Left kidney (tissue), 1 donor: ENCODE measurements at regions not wholly inside any gene's neighbourhood (a gene's known extent, or its start where the extent isn't known, plus 50 kb on each side); places are given as distances from the start of the nearest gene placed in this dataset.

Source experiments
- DNase-seq: peaks from one replicate; pipeline ENCODE4 v3.0.0-alpha.2; 2013

DNA sequence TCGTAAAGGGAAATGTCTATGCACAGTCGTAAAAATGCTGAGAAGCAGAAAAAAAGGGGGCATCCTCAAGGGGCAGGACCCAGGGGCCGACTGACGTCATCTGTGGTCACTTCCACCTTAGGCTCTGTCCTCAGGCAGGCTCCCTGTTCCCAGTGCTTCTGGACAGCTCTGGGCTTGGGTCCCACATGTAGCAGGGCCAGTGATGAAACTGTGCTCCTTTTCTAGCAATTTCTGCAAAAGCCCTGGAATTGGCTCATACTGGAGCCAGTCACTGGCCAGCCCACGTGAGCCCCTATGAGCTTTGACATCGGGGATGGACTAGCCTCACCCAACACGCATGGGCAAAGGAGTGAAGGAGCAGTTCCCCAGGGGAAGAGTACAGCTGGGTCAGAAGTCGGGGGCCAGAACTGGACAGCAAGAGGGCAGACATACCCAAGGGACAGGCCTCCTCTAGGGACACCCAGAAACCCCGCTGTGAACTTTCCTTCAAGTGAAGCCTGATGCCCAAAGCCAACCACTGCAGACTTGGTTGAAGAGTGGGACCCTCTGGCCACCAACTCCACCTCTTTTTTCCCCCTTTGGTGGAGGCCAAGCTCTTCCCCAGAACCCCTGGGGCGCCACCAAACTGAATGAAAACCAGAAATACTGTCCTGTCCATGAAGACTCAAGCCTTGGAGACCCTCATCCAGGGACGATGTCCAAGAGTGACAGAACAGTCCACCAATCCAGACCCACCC is 1349.0 kb downstream of the BRD1 start:
- no peak for DNase-seq

DNA sequence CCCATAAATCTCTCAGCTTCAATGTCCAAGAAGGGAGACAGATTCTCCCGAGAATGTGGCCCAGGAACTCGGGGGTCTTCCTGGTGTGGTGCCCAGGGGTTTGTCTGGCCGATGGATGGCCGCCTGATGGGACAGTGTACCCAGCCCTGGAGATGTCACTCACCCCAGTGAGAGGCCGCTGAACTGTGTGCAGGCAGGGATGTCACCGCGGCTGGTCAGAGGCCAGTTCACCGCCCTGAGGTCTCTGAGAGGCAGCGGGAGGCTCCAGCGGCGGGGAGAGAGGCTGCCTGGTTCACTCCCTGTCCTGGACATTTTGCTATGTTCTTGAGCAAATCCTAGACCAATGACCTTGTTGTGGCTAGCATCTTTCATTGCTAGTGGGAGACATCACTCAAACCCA is 1349.5 kb downstream of the BRD1 start:
- no peak for DNase-seq

DNA sequence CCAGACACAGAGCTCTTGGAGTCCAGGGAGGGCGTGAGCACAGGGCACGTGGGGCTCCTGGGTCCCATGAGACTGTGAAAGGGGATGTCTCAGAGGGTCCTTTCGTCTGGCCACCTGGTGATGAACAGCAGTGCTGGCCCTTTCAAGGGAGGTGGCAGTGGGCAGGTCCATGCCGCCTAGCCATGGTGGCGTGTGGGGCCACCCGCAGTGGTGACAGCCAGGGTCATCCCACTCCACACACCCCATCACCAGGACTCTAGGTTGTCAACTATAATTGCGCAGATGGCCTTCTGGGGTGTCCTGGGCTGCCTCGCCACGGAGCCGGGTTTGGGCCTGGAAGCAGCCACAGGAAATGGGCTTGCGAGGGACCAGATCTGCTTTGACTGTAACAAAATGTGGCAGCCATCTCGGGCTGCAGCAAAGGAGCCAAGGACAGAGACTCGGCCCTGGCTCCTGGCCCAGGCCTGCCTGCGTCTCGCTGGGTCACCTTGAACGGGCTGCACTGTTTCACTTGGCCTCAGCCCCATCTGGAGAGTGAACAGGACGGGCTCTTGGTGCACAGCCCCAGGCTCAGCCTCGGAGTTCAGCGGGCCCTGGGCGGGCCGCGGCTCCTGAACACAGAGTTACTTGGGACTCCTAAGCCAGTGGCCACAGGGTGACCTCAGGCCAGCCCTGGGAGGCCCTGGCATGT is 1350.5 kb downstream of the BRD1 start:
- no peak for DNase-seq

DNA sequence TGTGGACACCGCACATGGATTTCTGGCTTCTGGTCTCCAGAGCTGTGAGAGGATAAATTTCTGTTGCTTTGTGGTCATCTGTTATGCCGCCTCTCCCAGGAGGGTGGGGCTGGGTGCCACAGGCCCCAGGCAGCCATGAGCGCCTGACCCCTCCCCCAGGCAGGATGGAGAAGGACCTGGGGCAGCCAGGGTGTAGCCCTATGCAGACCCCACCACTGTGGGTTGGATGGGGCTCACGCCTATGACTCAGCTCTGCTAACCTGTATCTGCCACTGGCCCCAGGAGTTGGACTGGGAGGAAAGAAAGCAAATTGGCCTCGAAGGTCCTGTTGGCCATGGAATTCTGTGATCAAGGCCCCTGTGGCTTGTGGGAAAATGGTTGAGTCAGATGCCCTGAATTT is 1351.1 kb downstream of the BRD1 start:
- no peak for DNase-seq

DNA sequence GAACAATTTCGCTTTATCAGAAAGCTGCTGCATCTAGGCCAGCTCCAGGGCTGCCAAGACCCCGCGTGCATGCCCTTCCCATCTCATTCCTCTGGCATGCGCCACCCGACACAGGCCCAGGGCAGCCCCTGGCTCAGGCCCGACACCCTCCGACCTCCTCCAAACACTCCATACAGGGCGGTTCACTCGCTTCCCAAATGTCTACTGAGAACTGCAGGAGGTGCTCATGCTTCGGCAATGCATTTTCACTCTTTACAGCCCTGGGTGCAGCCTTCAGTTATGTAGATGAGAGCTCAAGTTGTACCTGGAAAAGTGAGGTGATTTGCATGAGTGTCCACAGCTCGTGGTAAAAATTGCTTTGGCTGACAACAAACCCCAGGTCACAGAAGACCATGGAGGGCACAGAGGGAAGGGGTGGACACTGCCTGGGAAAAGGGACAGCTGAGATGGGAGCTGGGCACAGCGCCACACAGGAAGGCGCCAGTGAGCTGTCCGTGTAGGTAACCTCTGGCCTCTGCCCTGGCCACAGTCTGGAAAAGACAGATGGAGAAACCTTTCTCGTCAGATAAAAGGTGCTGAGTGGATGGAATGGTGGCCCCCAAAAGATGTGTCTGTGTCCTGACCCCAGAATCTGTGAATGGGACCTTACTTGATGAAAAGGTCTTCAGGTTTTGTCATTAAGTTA is 1351.9 kb downstream of the BRD1 start:
- no peak for DNase-seq

DNA sequence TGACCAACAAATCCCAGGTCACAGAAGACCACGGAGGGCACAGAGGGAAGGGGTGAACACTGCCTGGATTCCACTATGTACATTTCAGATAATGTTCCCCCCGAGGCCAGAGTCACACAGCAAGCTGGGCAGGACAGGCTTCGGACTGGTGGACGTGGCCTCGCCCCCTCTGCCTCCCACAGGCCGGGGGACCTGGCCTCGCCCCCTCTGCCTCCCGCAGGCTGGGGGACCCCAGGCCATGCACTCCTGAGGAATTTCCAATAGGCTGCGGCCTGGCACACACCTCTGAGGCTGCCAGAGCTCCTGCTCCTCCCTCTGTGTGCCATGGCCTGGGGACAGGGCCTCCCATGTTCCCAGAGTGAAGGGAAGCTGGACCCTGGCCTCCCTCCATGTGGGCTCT is 1352.8 kb downstream of the BRD1 start:
- no peak for DNase-seq

DNA sequence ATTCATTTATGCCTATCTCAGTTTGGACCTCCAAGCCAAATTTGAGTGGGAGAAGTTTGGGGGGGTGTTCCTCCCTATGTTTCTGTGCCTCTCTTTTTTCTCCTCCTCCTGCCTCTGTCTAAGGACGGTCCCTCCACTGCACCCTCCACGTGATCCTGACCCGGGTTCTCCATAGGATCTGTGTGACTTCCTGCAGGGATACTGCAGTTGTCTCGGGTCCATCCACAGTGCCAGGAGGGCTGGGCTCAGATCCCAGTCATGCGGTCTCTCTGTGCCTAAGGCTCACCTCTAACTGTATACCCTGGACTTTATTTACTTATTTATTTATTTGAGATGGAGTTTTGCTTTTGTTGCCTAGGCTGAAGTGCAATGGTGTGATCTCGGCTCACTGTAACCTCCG is 1354.5 kb downstream of the BRD1 start:
- DNase-seq = no peak

DNA sequence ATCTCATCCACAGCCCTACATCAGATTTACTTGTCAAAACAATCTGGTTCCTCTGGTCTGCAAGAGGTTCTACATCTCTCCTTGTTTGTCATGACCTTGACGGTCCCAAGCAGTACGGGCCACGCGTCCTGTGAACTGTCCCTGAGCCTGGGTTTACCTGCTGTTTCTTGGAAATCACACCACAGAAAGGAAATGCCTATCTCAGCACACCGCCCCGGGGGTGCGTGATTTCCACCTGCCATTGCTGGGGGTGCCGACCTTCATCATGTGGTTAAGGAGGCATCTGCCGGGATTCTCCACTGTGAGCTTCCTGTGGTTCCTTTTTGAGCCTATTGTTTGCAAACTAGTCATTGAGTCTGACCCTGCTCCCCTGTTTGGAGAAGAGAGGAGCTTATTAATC is 1363.4 kb downstream of the BRD1 start:
- DNase-seq = no peak

DNA sequence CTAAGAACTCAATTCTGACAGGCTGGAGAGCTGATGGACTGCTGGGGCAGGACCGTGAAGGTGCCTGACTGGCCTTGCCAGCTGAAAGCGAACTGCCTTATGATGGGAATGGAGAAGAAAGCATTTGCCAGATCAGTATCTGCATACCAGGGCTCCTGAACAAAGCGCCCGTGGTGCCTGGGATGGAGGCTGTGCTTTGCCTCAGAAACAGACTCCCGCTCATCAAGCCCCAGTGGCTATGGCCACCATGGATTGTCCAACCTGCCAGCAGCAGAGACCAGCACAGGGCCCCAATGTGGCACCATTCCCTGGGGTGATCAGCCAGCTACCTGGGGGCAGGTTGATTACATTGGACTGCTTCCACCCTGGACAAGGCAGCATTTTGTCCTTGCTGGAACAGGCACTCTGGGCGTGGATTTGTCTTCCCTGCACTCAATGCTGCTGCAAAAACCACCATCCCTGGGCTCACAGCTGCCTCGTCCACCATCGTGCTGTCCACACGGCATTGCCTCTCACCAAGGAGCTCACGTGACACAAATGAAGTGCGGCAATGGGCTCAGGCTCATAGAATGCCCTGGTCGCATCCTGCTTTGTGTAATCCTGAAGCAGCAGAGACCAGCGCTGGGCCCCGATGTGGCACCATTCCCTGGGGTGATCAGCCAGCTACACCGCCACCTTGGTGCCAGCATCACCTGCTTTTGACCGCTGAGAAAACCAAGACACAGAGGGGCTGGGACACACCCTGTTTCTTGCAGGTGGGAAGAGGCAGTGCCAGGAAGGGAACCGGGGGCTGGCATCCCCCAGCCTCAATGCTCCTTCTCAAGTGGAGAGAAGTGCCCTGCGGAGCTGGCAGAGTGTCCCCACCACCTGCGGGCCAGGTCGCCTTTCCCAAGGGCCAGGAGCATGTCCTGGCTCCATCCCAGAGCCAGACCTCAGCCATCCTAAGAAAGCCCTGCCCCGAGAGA is 1367.5 kb downstream of the BRD1 start:
- DNase-seq = no peak

DNA sequence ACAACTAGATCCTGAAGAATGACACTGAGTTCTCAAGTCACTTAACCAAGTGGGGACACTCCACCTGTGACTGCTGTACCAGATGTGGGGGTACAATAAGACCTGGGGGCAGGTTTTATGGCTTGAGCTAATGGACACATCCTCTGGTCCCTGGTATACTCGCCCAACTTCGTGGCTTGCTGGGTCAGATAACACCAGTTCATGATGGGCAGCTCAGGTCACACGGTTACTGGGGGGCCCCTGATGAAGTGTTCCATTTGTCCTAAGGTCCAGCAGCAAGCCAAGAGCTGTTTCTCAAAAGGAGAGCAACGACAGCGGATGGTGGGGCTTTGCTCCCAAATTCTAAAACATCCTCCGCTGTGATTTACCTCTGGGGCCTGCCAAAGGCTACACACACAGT is 1368.4 kb downstream of the BRD1 start:
- DNase-seq = no peak

DNA sequence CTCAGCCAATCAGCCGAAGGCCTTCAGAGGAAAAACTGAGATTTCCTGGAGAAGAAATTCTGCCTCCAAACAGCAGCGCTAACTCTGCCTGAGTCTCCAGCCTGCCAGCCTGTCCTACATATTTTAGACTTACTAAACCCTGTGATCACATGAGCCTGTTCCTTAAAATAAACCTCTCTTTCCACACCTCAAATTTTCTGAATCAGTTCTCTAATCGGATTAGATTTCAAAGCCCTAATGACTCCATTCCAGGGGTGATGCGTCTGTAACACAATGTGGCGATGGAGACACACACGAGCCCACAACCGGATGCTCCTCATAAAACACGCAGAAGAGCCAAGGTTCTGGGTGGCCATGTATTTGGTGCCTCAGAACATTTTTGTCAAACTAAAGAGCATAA is 1371.2 kb downstream of the BRD1 start:
- no peak for DNase-seq

DNA sequence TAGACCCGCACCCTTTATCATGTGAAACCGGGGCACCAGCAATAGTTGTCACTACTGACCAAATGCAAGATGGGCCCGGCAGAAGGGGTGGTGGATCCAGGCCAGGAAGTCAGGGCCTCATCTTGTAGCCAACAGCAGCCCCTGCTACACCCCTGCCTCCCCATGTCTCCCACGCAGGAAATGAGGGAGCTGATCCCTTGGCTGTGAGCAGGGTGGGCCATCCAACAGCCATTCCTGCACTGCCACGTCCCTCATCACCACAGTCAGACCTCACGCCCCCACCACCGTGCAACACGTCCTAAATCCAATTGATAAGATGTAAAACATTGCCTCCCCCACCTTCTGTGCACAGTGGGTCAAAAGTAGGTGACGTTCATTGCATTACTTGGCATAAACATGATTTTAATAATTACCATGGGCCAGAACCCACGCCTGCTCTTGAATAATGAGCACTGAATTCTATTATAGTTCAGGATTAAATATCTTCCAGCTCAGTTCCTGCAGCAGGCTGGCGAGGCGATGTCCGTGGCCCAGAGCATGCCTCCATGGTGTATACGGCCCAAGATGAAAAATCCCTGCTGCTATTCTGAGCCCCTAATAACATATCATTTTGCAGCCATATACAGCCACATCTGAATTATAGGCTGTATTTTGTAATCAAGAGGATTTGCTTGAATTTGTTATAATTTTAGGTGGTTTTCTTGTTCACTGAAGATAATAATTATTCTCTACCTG is 1373.8 kb downstream of the BRD1 start:
- DNase-seq = no peak

DNA sequence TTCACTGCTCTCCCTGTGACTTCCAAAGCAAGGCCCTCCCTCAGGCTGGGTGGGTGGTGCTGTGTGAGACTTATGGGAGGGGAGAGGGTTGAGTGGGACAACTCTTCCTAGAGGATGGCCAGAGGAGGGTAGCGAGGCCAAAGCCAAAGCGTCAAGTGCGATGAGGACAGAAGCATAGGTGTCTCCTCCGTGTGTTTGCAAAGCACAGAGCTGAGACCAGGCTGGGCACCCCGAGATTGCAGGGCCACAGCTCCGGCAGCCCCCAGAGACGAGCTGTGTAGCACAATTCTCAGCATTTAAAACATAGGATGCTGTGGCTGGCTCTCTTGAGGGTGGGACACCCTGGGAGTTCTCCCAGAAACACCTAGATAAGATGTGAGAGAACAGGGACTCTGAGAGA is 1374.5 kb downstream of the BRD1 start:
- no peak for DNase-seq

DNA sequence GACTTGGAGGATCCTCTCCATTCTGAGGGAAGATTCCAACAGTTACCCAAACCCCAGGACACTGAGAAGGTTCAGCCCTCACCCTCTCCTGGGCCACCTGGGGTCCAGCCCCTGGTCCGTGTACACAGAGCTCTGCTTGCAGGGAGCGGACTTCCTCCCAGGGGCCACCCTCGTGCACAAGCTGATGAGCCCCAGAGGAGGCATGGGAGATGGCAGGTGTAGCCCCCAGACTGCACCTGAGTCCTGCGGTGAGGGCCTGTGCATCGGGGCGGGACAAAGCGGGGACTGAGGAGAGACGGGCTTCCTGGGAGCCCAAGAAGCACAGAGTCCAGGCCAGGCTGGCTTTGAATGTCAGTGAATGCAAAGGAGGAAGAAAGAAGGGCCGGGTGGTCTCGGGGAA is 1374.9 kb downstream of the BRD1 start:
- DNase-seq = no peak

DNA sequence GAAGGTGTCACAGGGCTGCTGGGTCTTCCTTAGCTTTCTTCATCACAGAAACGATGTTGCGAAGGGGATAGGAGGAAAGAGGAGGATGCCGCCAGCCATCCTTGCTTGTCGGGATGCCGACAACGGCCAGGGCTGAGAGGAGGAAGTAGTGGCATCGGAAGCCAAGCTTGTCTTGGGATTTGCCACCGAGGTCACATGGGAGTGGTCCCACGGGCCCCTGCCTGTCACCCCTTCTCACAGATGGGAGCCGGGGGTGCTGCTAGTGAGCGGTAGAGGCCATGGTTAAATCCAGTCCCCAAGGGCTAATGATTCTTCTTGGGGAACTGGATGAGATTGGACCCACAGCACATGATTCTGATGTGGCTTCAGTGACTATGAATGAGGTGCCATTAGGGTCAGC is 1375.8 kb downstream of the BRD1 start:
- DNase-seq = no peak

DNA sequence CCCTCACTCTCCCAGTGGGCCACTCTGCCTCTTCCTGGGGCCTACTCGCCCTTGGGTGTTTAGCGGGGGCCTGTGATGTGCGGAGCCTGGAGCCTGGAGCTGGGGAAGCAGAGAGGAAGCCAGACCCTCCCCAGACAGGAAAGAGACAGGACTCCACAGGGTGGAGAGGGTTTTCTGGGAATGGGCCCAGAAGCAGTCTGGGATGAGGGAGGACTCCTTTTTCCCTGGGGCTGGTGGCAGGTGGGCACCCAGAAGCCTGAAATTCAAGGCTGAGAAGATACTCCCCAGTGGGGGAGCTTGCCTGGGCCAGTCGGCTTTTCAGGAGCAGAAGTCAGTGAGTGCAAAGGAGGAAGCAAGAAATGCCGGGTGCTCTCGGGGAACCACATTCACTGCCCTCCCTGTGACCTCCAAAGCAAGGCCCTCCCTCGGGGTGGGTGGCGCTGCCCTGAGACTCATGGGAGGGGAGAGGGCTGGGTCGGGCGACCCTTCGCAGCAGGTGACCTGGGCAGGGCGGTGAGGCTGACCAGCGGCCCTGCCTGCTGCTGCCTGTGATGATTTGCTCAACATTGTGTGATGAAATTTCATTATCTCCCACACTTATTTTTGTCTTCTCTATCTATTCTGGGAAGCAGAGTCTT is 1377.4 kb downstream of the BRD1 start:
- DNase-seq = no peak

DNA sequence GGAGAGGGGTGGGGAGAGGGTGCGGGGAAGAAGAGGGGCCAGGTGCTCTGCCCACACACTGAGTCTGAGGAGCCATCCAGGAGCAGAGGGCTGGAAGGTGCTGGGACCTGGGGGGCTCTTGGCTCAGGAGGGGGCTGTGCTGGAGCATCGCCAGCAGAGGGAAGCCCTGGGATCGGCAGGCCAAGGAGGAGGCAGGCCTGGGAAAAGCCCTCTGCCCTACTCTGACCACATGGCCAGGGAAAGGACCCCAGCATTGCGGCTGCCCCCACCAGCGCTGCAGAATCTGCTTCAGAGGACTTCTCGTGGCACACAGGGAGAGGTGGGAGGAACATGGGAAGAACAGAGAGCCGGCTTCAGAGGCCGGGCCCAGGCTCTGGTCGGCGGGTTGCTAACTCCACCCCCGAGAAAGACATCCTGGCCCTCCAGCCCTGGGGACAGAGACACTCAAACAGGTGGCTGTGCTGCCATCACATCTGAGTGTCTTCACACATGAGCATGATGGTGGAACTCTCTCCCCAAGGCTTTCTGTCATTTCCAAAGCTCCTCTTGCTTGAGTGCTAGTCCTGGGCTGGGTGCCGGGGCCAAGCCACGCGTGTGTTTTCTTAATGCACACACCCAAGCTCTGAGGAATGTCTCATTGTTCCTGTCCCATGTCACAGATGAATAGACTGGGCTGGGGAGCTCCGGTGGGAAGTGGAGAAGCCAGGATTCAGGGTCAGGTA is 1378.0 kb downstream of the BRD1 start:
- no peak for DNase-seq

DNA sequence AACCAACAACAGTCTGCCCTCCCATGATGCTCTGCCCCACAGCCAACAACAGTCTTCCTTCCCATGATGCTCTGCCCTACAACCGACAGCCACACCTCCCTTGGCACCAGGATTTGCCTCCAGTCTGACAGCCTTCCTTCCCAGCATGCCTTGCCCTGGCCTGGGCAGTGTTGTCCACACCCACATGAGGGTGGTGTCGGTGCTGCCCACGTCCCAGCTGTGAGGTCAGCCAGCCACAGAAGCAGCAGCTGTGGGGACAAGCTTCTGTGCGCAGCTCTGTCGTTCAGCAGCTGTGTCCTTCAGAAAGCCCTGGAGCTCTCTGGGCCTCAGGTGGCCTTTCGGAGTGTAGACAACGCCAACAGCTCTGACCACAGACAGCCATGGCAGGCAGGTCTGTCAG is 1378.9 kb downstream of the BRD1 start:
- DNase-seq = no peak

DNA sequence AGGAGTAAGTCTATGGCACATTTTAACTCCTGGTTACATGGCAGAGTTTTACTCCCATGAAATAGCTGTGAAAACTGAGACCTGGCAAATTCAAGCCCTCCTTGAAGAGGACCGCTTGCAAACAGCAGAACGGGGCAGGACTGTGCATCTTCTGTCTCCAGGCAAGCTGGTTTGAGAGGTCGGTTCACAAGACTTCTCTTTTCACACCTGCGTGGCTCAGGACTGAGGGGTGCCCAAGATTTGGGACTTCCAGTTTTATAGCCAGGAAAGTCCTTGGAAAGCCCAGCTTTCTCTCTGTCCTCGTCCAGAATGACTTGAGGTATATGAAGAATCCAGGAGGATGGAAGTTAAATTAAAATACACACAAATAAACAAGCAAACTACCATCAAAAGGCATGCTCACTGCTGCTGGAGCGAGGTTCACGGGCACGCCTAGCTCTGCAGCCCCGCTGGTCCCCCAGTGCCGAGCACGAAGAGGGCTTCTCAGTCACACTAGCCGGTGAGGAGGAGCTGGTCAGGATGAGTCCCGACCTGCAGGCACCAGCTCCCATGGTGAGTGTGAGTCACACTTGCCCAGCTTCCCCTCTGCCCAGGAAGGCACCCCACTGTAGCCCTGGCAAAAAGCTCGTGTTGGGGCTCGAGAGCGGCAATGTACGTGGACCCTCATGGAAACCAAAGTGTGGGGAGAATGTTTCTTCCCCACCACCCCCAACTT is 1382.4 kb downstream of the BRD1 start:
- DNase-seq = no peak
